B cell (primary cell): ENCODE measurements at regions not wholly inside any gene's neighbourhood (a gene's known extent, or its start where the extent isn't known, plus 50 kb on each side); places are given as distances from the start of the nearest gene placed in this dataset.

Source experiments
- EZH2 ChIP-seq: IDR thresholded peaks from 2 replicates; pipeline ENCODE4 v1.6.1; 2012; ENCODE audit warnings: borderline replicate concordance, low read depth, mild to moderate bottlenecking, moderate library complexity, low read length; ENCODE audit not compliant: insufficient read depth, poor library complexity, severe bottlenecking
- TF ChIP-seq, protein P1 (sequence below): fragments of 200-600 bp; IDR thresholded peaks from one replicate; pipeline ENCODE4 v1.8.0; 2022; ENCODE audit warnings: antibody characterized with exemption, mild to moderate bottlenecking

DNA sequence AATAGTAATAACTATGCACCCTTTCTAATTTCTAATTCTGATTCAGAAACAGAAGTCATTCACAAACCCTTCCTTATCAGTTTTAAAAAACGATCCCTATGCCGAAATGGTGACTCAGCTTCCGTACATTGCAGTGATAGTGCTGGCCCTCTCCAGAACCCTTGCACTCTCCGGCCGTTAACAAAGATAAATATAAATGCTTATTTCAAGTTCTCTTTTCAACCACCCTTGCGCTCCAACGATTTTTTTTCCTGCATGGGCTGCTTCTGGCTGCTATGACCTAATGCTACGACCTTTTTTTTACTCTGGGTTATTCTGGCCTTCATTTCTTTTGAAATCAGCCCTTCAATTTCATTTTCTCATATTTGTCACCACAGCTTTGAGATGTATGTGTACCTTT is 646.2 kb downstream of the NTRK3 start:
- TF ChIP-seq, protein P1, sequence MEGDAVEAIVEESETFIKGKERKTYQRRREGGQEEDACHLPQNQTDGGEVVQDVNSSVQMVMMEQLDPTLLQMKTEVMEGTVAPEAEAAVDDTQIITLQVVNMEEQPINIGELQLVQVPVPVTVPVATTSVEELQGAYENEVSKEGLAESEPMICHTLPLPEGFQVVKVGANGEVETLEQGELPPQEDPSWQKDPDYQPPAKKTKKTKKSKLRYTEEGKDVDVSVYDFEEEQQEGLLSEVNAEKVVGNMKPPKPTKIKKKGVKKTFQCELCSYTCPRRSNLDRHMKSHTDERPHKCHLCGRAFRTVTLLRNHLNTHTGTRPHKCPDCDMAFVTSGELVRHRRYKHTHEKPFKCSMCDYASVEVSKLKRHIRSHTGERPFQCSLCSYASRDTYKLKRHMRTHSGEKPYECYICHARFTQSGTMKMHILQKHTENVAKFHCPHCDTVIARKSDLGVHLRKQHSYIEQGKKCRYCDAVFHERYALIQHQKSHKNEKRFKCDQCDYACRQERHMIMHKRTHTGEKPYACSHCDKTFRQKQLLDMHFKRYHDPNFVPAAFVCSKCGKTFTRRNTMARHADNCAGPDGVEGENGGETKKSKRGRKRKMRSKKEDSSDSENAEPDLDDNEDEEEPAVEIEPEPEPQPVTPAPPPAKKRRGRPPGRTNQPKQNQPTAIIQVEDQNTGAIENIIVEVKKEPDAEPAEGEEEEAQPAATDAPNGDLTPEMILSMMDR: no peak
- TF ChIP-seq EZH2: no peak
